GM04504 (cell line): ENCODE measurements at regions not wholly inside any gene's neighbourhood (a gene's known extent, or its start where the extent isn't known, plus 50 kb on each side); places are given as distances from the start of the nearest gene placed in this dataset.

Experiments used
- DNase-seq: peaks from one replicate; pipeline ENCODE4 v3.0.0-alpha.2; 2012; ENCODE audit warnings: low read depth

- no peak for DNase-seq
Measured at GRCh38 chr10:44326474-44327030, 58.3 kb downstream of the CXCL12 start.

GRCh38 chr10:44325596-44326307 is 59.1 kb downstream of the CXCL12 start:
- DNase-seq, result no peak

GRCh38 chr10:44325157-44325556 is 59.7 kb downstream of the CXCL12 start:
- DNase-seq, result no peak

GRCh38 chr10:44323838-44324237 is 61.1 kb downstream of the CXCL12 start:
- no peak for DNase-seq

- no peak for DNase-seq
Measured at GRCh38 chr10:44322137-44322536, 62.8 kb downstream of the CXCL12 start.

GRCh38 chr10:44320756-44321155 is 64.1 kb downstream of the CXCL12 start:
- no peak for DNase-seq

GRCh38 chr10:44317856-44318255 is 67.0 kb downstream of the CXCL12 start:
- DNase-seq, result no peak

GRCh38 chr10:44316922-44317215 is 68.0 kb downstream of the CXCL12 start:
- DNase-seq, result no peak

GRCh38 chr10:44316187-44316921 is 68.5 kb downstream of the CXCL12 start:
- no peak for DNase-seq

- DNase-seq, result no peak
Measured at GRCh38 chr10:44314802-44315460, 70.0 kb downstream of the CXCL12 start.

GRCh38 chr10:44313761-44314165 is 71.1 kb downstream of the CXCL12 start:
- DNase-seq, result no peak

GRCh38 chr10:44312401-44312800 is 72.5 kb downstream of the CXCL12 start:
- no peak for DNase-seq

GRCh38 chr10:44311563-44312051 is 73.3 kb downstream of the CXCL12 start:
- DNase-seq, result no peak

GRCh38 chr10:44310762-44311562 is 73.9 kb downstream of the CXCL12 start:
- DNase-seq, result peak; percentile 49

- DNase-seq, result no peak
Measured at GRCh38 chr10:44309939-44310761, 74.7 kb downstream of the CXCL12 start.

GRCh38 chr10:44309361-44309760 is 75.5 kb downstream of the CXCL12 start:
- no peak for DNase-seq

- DNase-seq, result no peak
Measured at GRCh38 chr10:44308935-44309334, 76.0 kb downstream of the CXCL12 start.

- no peak for DNase-seq
Measured at GRCh38 chr10:44307691-44308090, 77.2 kb downstream of the CXCL12 start.

- DNase-seq, result no peak
Measured at GRCh38 chr10:44306762-44307161, 78.1 kb downstream of the CXCL12 start.

GRCh38 chr10:44306147-44306710 is 78.7 kb downstream of the CXCL12 start:
- DNase-seq, result peak; percentile 58
